ENCODE measurements at regions not wholly inside any gene's neighbourhood (a gene's known extent, or its start where the extent isn't known, plus 50 kb on each side); places are given as distances from the start of the nearest gene placed in this dataset.

DNA sequence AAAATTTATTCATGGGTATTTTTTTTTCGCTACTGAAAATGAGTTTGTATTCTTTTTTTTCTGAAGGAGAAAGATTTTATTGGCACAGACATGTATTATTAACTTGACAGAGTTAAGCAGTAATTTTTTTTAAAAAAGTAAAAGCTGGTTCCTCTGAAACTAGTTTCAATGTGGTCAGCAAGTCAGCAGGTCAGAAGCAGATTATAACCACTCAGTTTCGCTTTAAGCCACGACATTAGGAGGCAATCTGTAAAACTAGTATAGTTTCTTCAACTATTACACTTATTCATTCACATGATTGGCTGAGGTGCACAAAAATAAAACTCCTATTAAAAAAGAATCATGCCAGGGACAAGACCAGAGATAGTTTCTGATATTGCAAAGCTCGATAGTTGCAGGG is 714.2 kb upstream of the PCDH7 start:
- TF ChIP-seq POLR2A (IDR thresholded peaks at IDR 0.05) = no peak
- TF ChIP-seq, protein P1, sequence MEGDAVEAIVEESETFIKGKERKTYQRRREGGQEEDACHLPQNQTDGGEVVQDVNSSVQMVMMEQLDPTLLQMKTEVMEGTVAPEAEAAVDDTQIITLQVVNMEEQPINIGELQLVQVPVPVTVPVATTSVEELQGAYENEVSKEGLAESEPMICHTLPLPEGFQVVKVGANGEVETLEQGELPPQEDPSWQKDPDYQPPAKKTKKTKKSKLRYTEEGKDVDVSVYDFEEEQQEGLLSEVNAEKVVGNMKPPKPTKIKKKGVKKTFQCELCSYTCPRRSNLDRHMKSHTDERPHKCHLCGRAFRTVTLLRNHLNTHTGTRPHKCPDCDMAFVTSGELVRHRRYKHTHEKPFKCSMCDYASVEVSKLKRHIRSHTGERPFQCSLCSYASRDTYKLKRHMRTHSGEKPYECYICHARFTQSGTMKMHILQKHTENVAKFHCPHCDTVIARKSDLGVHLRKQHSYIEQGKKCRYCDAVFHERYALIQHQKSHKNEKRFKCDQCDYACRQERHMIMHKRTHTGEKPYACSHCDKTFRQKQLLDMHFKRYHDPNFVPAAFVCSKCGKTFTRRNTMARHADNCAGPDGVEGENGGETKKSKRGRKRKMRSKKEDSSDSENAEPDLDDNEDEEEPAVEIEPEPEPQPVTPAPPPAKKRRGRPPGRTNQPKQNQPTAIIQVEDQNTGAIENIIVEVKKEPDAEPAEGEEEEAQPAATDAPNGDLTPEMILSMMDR (IDR thresholded peaks at IDR 0.05) = no peak
- TF ChIP-seq EP300 (IDR thresholded peaks at IDR 0.05) = no peak
- no peak for TF ChIP-seq POLR2AphosphoS5 (IDR thresholded peaks at IDR 0.05)
